Parathyroid adenoma (tissue), 2 donors: ENCODE measurements at regions not wholly inside any gene's neighbourhood (a gene's known extent, or its start where the extent isn't known, plus 50 kb on each side); places are given as distances from the start of the nearest gene placed in this dataset.

Experiments
- H2AFZ ChIP-seq: fragments of 300-600 bp; sonication (generic); one replicate; pipeline ENCODE4 v1.7.0; 2017; ENCODE audit warnings: antibody characterized with exemption, mild to moderate bottlenecking
- H3K27ac ChIP-seq: fragments of 300-600 bp; sonication (generic); one replicate; pipeline ENCODE4 v1.7.0; 2017
- H3K27me3 ChIP-seq: fragments of 300-600 bp; sonication (generic); one replicate; pipeline ENCODE4 v1.7.0; 2017; ENCODE audit warnings: low read length; ENCODE audit not compliant: control insufficient read depth, insufficient read depth
- H3K36me3 ChIP-seq: fragments of 300-600 bp; sonication (generic); one replicate; pipeline ENCODE4 v1.7.0; 2017; ENCODE audit warnings: low read length; ENCODE audit not compliant: control insufficient read depth, insufficient read depth
- H3K4me1 ChIP-seq: fragments of 300-600 bp; sonication (generic); one replicate; pipeline ENCODE4 v1.7.0; 2017; ENCODE audit warnings: control low read depth
- H3K4me2 ChIP-seq: fragments of 300-600 bp; sonication (generic); one replicate; pipeline ENCODE4 v1.7.0; 2017; ENCODE audit warnings: low read length
- H3K4me3 ChIP-seq: fragments of 300-600 bp; sonication (generic); one replicate; pipeline ENCODE4 v1.7.0; 2017; ENCODE audit warnings: low read depth, low read length
- H3K79me2 ChIP-seq: fragments of 300-600 bp; sonication (generic); one replicate; pipeline ENCODE4 v1.7.0; 2017; ENCODE audit warnings: control low read depth
- H3K9ac ChIP-seq: fragments of 300-600 bp; sonication (generic); one replicate; pipeline ENCODE4 v1.7.0; 2017; ENCODE audit warnings: mild to moderate bottlenecking
- H3K9me3 ChIP-seq: fragments of 300-600 bp; sonication (generic); one replicate; pipeline ENCODE4 v1.7.0; 2017; ENCODE audit warnings: low read length; ENCODE audit not compliant: control insufficient read depth
- TF ChIP-seq, protein P1 (sequence below): fragments of 300-600 bp; sonication (generic); IDR thresholded peaks from one replicate; pipeline ENCODE4 v1.7.0; 2017; ENCODE audit warnings: antibody characterized with exemption, mild to moderate bottlenecking
- donor health status: primary hyperparathyroidism.

DNA sequence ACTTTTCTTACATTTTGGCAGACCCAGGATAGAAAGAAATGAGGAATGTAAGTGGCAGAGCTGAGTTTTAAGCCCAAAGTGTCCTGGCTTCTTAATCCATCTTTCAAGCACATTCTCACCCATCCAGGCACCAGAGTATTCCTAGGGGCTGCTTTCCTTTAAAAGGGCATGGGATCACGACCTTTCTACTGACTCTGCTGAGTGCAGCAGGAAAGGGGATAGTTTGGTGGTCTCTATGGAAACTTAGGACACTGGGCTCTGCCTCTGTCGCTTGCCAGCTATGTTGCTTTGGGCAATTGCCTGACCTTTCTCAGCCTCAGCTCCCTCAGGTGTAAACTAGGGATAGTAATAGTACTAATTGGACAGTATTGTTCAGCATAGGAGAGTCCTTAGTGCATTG is 458.4 kb downstream of the PDCD6IP start:
- H3K27ac ChIP-seq, result no peak overlapping the region
- no peak overlapping the region for H3K9ac ChIP-seq
- TF ChIP-seq, protein P1, sequence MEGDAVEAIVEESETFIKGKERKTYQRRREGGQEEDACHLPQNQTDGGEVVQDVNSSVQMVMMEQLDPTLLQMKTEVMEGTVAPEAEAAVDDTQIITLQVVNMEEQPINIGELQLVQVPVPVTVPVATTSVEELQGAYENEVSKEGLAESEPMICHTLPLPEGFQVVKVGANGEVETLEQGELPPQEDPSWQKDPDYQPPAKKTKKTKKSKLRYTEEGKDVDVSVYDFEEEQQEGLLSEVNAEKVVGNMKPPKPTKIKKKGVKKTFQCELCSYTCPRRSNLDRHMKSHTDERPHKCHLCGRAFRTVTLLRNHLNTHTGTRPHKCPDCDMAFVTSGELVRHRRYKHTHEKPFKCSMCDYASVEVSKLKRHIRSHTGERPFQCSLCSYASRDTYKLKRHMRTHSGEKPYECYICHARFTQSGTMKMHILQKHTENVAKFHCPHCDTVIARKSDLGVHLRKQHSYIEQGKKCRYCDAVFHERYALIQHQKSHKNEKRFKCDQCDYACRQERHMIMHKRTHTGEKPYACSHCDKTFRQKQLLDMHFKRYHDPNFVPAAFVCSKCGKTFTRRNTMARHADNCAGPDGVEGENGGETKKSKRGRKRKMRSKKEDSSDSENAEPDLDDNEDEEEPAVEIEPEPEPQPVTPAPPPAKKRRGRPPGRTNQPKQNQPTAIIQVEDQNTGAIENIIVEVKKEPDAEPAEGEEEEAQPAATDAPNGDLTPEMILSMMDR, result no peak
- H3K4me3 ChIP-seq, result no peak overlapping the region
- no peaks in the 10 kb centered on the region for H3K4me1 ChIP-seq
- H3K4me2 ChIP-seq, result no peak overlapping the region
- no peaks in the 10 kb centered on the region for H3K27me3 ChIP-seq
- H3K36me3 ChIP-seq, result no peaks in the 10 kb centered on the region
- H3K79me2 ChIP-seq, result no peaks in the 10 kb centered on the region
- no peaks in the 10 kb centered on the region for H3K9me3 ChIP-seq
- H2AFZ ChIP-seq, result no peak overlapping the region

DNA sequence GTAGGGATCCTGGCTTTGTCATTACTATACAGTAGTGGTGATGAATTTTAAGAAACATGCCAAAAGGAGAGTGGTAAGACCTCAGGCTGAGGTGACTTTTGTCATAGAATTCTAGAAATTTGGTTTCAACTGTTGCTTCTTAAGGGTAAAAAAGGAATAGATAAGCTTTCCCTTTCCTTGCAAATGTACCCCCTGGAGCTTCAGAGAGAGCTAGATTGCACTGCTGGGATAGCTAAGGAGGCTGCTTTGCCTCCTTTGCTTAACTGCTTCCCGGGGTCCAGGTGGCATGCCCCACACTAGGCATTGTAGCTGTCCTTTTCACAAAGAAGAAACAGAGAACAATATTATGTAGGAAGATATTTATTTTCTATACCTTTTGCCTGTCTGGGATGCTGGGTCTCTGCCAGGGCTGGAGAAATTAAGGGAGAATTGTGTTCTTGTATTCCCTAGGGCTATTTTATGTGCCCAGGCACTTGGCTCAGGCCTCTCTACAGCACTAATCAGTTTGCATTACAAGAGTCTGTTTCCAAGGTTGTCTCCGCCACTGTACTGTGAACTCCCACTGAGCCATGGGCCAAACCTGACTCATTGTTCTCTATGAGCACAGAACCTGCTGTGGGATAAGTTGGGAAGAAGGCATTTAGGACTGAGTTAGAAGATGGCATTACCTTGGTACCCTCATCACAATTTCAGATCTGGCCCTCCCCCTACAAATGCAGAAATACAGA is 460.0 kb downstream of the PDCD6IP start:
- Histone ChIP-seq H3K4me2 (no peak overlapping the region), H3K79me2 (no peaks in the 10 kb centered on the region), H2AFZ (no peak overlapping the region), H3K27ac (no peak overlapping the region), H3K36me3 (no peaks in the 10 kb centered on the region), H3K4me1 (no peaks in the 10 kb centered on the region), H3K9ac (no peak overlapping the region), H3K27me3 (no peaks in the 10 kb centered on the region), H3K9me3 (no peaks in the 10 kb centered on the region), H3K4me3 (no peak overlapping the region)
- TF ChIP-seq, protein P1, result no peak

DNA sequence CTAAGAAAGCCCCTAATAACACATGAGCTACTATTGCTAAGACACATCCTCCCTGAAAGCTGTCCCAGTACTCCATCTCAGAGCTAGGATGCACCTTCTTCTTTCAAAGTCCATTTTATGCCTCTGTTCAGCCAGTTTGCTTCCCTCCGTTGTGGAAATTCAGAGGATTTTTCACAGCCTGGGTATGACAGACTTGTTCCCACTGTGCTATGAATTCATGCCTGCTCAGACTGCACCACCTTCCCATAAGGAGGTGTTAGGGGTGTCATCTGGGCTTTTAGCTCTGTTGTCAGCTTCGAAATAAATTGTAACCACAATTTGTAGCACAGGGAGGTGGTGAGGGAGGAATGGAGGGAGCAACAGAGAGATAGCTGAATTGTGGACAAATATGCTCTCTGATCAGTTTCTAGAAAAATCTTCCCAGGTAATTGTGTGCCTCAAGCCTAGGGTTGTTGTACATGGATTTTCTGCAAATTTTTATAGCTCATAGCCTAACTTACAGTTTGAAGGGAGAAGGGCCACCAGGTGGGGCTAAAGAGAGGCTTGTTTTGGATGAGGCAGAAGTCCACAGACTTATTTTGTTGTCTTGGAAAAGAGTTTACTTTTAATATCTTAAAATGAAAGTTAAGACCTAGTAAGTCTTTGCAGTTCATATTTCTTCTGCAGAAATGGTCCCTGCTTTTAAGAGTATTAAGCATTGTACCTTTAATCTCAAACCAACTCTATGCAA is 462.0 kb downstream of the PDCD6IP start:
- Histone ChIP-seq H3K4me3 (no peak overlapping the region), H3K4me2 (no peak overlapping the region), H3K27ac (no peak overlapping the region), H3K9ac (no peak overlapping the region), H3K27me3 (no peaks in the 10 kb centered on the region), H3K9me3 (no peaks in the 10 kb centered on the region), H3K36me3 (no peaks in the 10 kb centered on the region), H3K4me1 (no peaks in the 10 kb centered on the region), H2AFZ (no peak overlapping the region), H3K79me2 (no peaks in the 10 kb centered on the region)
- TF ChIP-seq, protein P1, result peak; percentile 37

DNA sequence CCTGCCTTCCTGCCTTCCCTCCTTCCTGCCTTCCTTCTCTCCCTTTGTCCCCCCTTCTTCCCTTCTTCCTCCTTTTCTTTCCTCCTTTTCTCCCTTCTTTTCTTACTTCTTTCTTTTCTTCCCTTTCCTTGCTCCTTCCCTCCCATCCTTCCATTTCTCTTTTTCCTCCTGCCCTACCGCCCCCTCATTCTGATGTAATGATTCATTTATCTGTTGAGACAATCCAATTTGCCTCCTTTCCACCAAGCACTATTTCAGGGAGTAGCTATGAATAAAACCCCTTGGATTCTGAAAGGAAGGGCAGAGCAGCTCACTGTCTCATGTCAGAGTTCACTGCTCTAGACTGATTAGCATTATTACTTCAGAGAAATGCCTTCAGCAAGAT is 462.6 kb downstream of the PDCD6IP start:
- H2AFZ ChIP-seq, result no peak overlapping the region
- no peak overlapping the region for H3K27ac ChIP-seq
- H3K27me3 ChIP-seq, result no peaks in the 10 kb centered on the region
- H3K4me1 ChIP-seq, result no peaks in the 10 kb centered on the region
- TF ChIP-seq, protein P1, result no peak
- no peak overlapping the region for H3K4me3 ChIP-seq
- no peaks in the 10 kb centered on the region for H3K36me3 ChIP-seq
- H3K79me2 ChIP-seq, result no peaks in the 10 kb centered on the region
- H3K9ac ChIP-seq, result no peak overlapping the region
- H3K4me2 ChIP-seq, result no peak overlapping the region
- no peaks in the 10 kb centered on the region for H3K9me3 ChIP-seq
